HG03139 (cell line): ENCODE measurements at regions not wholly inside any gene's neighbourhood (a gene's known extent, or its start where the extent isn't known, plus 50 kb on each side); places are given as distances from the start of the nearest gene placed in this dataset.
"Not testable (repeated sequence)": the region's sequence is repeated elsewhere in the genome, so short reads cannot be mapped to it uniquely, and the experiment has no call there.

Experiments
- ATAC-seq: cut with Tn5 transposase; IDR thresholded peaks from one replicate; pipeline ENCODE4 v1.9.1; 2021; ENCODE audit not compliant: unreplicated experiment

- ATAC-seq, result no peak
These were observed 756.4 kb downstream of the KCNT2 start for GRCh38 chr1:195851804-195852203.

- no peak for ATAC-seq
These were observed 757.1 kb downstream of the KCNT2 start for GRCh38 chr1:195851016-195851601.

- ATAC-seq, result no peak
These were observed 759.1 kb downstream of the KCNT2 start for GRCh38 chr1:195849180-195849579.

GRCh38 chr1:195847957-195848875 is 760.0 kb downstream of the KCNT2 start:
- not testable (repeated sequence) for ATAC-seq

- ATAC-seq, result no peak
These were observed 776.5 kb downstream of the KCNT2 start for GRCh38 chr1:195831789-195832188.

- no peak for ATAC-seq
These were observed 779.9 kb downstream of the KCNT2 start for GRCh38 chr1:195828325-195828724.

GRCh38 chr1:195820925-195821324 is 787.3 kb downstream of the KCNT2 start:
- ATAC-seq, result no peak

- ATAC-seq, result no peak
These were observed 802.2 kb downstream of the KCNT2 start for GRCh38 chr1:195806060-195806459.

- no peak for ATAC-seq
These were observed 803.7 kb downstream of the KCNT2 start for GRCh38 chr1:195804547-195804946.

- ATAC-seq, result no peak
These were observed 809.2 kb downstream of the KCNT2 start for GRCh38 chr1:195799016-195799415.

- no peak for ATAC-seq
These were observed 814.0 kb downstream of the KCNT2 start for GRCh38 chr1:195794225-195794624.

GRCh38 chr1:195791796-195792195 is 816.4 kb downstream of the KCNT2 start:
- ATAC-seq, result no peak

GRCh38 chr1:195790514-195791168 is 817.6 kb downstream of the KCNT2 start:
- ATAC-seq, result no peak

GRCh38 chr1:195789321-195789720 is 818.9 kb downstream of the KCNT2 start:
- no peak for ATAC-seq

GRCh38 chr1:195788721-195789120 is 819.5 kb downstream of the KCNT2 start:
- no peak for ATAC-seq

GRCh38 chr1:195785830-195786229 is 822.4 kb downstream of the KCNT2 start:
- no peak for ATAC-seq

GRCh38 chr1:195773931-195774330 is 834.3 kb downstream of the KCNT2 start:
- ATAC-seq, result no peak

- no peak for ATAC-seq
These were observed 838.8 kb downstream of the KCNT2 start for GRCh38 chr1:195769461-195769860.

GRCh38 chr1:195768936-195769335 is 839.3 kb downstream of the KCNT2 start:
- ATAC-seq, result no peak

- ATAC-seq, result no peak
These were observed 839.9 kb downstream of the KCNT2 start for GRCh38 chr1:195768377-195768776.

- ATAC-seq, result no peak
These were observed 841.5 kb downstream of the KCNT2 start for GRCh38 chr1:195766709-195767108.

GRCh38 chr1:195765099-195765498 is 843.1 kb downstream of the KCNT2 start:
- ATAC-seq, result no peak
